ENCODE measurements at regions not wholly inside any gene's neighbourhood (a gene's known extent, or its start where the extent isn't known, plus 50 kb on each side); places are given as distances from the start of the nearest gene placed in this dataset.

GRCh38 chr21:25118648-25119047 is 488.6 kb downstream of the MRPL39 start:
- DNase-seq (ENCODE audit: insufficient read length, low spot score, missing footprints), result no peak
- no peak overlapping the region for H3K4me2 ChIP-seq (ENCODE audit: insufficient read depth, low read length)
- no peaks in the 10 kb centered on the region for H3K4me1 ChIP-seq (ENCODE audit: insufficient read depth, low read length)
- no peaks in the 10 kb centered on the region for H3K9me3 ChIP-seq (ENCODE audit: low read depth, low read length)
- TF ChIP-seq CTCF (IDR thresholded peaks at IDR 0.05; ENCODE audit: extremely low read depth, low read depth, low read length), result no peak
- no peaks in the 10 kb centered on the region for H4K20me1 ChIP-seq (ENCODE audit: insufficient read depth, low read length)
- no peaks in the 10 kb centered on the region for H3K27me3 ChIP-seq (ENCODE audit: insufficient read depth, low read length)
- H3K27ac ChIP-seq (ENCODE audit: low read depth, low read length), result no peak overlapping the region
- no peaks in the 10 kb centered on the region for H3K79me2 ChIP-seq (ENCODE audit: insufficient read depth, low read length)
- H2AFZ ChIP-seq (ENCODE audit: low read length), result no peak overlapping the region
- H3K36me3 ChIP-seq (ENCODE audit: insufficient read depth, low read length), result no peaks in the 10 kb centered on the region
- H3K4me3 ChIP-seq (ENCODE audit: insufficient read depth, low read length), result no peak overlapping the region

- no peaks in the 10 kb centered on the region for H3K9me3 ChIP-seq (ENCODE audit: low read depth, low read length)
- no peaks in the 10 kb centered on the region for H3K4me1 ChIP-seq (ENCODE audit: insufficient read depth, low read length)
- no peak overlapping the region for H2AFZ ChIP-seq (ENCODE audit: low read length)
- no peaks in the 10 kb centered on the region for H3K36me3 ChIP-seq (ENCODE audit: insufficient read depth, low read length)
- no peaks in the 10 kb centered on the region for H3K79me2 ChIP-seq (ENCODE audit: insufficient read depth, low read length)
- no peaks in the 10 kb centered on the region for H3K27me3 ChIP-seq (ENCODE audit: insufficient read depth, low read length)
- H3K27ac ChIP-seq (ENCODE audit: low read depth, low read length), result no peak overlapping the region
- no peak for DNase-seq (ENCODE audit: insufficient read length, low spot score, missing footprints)
- no peak overlapping the region for H3K4me2 ChIP-seq (ENCODE audit: insufficient read depth, low read length)
- H3K4me3 ChIP-seq (ENCODE audit: insufficient read depth, low read length), result no peak overlapping the region
- H4K20me1 ChIP-seq (ENCODE audit: insufficient read depth, low read length), result no peaks in the 10 kb centered on the region
- no peak for TF ChIP-seq CTCF (IDR thresholded peaks at IDR 0.05; ENCODE audit: extremely low read depth, low read depth, low read length)
Measured at GRCh38 chr21:25115021-25115420, 492.3 kb downstream of the MRPL39 start.

- peaks cover 5% of the 10 kb centered on the region for H3K4me1 ChIP-seq (ENCODE audit: insufficient read depth, low read length)
- H3K27ac ChIP-seq (ENCODE audit: low read depth, low read length), result no peak overlapping the region
- no peak for DNase-seq (ENCODE audit: insufficient read length, low spot score, missing footprints)
- no peaks in the 10 kb centered on the region for H3K9me3 ChIP-seq (ENCODE audit: low read depth, low read length)
- H3K4me2 ChIP-seq (ENCODE audit: insufficient read depth, low read length), result no peak overlapping the region
- no peak overlapping the region for H3K4me3 ChIP-seq (ENCODE audit: insufficient read depth, low read length)
- no peaks in the 10 kb centered on the region for H4K20me1 ChIP-seq (ENCODE audit: insufficient read depth, low read length)
- no peak for TF ChIP-seq CTCF (IDR thresholded peaks at IDR 0.05; ENCODE audit: extremely low read depth, low read depth, low read length)
- H3K36me3 ChIP-seq (ENCODE audit: insufficient read depth, low read length), result no peaks in the 10 kb centered on the region
- no peak overlapping the region for H2AFZ ChIP-seq (ENCODE audit: low read length)
- no peaks in the 10 kb centered on the region for H3K79me2 ChIP-seq (ENCODE audit: insufficient read depth, low read length)
- no peaks in the 10 kb centered on the region for H3K27me3 ChIP-seq (ENCODE audit: insufficient read depth, low read length)
Measured at GRCh38 chr21:25107708-25108107, 499.6 kb downstream of the MRPL39 start.

GRCh38 chr21:25103500-25104207 is 503.6 kb downstream of the MRPL39 start:
- H3K4me3 ChIP-seq (ENCODE audit: insufficient read depth, low read length), result no peak overlapping the region
- peaks cover 5% of the 10 kb centered on the region for H3K4me1 ChIP-seq (ENCODE audit: insufficient read depth, low read length)
- TF ChIP-seq CTCF (IDR thresholded peaks at IDR 0.05; ENCODE audit: extremely low read depth, low read depth, low read length), result no peak
- H3K79me2 ChIP-seq (ENCODE audit: insufficient read depth, low read length), result no peaks in the 10 kb centered on the region
- no peak overlapping the region for H3K4me2 ChIP-seq (ENCODE audit: insufficient read depth, low read length)
- no peak for DNase-seq (ENCODE audit: insufficient read length, low spot score, missing footprints)
- no peaks in the 10 kb centered on the region for H3K9me3 ChIP-seq (ENCODE audit: low read depth, low read length)
- no peak overlapping the region for H3K27ac ChIP-seq (ENCODE audit: low read depth, low read length)
- H4K20me1 ChIP-seq (ENCODE audit: insufficient read depth, low read length), result no peaks in the 10 kb centered on the region
- no peaks in the 10 kb centered on the region for H3K36me3 ChIP-seq (ENCODE audit: insufficient read depth, low read length)
- no peaks in the 10 kb centered on the region for H3K27me3 ChIP-seq (ENCODE audit: insufficient read depth, low read length)
- H2AFZ ChIP-seq (ENCODE audit: low read length), result no peak overlapping the region
